ENCODE measurements at regions not wholly inside any gene's neighbourhood (a gene's known extent, or its start where the extent isn't known, plus 50 kb on each side); places are given as distances from the start of the nearest gene placed in this dataset.

DNA sequence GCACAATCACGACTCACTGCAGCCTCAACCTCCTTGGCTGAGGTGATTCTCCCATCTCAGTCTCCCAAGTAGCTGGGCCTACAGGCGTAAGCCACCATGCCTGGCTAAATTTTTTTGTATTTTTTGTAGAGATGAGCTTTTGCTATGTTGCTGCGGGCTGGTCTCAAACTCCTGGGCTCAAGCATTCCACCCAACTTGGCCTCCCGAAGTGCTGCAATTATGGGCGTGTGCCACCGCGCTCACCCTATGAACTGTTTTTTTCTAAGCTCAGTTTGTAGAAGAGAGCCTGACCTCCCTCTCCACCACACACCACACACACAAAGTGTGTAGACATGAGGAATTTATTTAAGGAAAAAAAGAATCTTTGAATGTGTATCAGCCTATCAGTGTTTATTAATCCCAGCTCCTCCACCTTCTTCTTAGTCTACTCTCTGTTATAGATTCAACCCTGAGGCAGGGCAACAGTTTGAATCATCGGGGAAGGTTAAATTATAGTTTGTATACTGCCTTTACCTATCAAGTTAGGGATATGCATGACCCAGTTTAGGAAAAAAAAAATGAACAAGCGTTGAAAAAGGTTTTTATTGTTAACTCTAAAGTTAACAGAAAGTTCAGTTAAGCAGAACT lies 74.1 kb downstream of the PLEKHG1 start:
- DNase-seq (ENCODE audit: extremely low spot score, unreplicated experiment) = no peak
- H3K9me3 Mint-ChIP-seq = no peaks in the 10 kb centered on the region
- peaks cover 11% of the 10 kb centered on the region for H3K36me3 Mint-ChIP-seq
- peaks cover 4% of the 10 kb centered on the region for H3K27me3 Mint-ChIP-seq
- peak overlapping the region; percentile 47 for H3K27ac Mint-ChIP-seq
- H3K4me1 Mint-ChIP-seq (ENCODE audit: unreplicated experiment) = peaks cover 36% of the 10 kb centered on the region
- peak overlapping the region; percentile 4 for H3K4me3 Mint-ChIP-seq
- TF ChIP-seq, protein P1, sequence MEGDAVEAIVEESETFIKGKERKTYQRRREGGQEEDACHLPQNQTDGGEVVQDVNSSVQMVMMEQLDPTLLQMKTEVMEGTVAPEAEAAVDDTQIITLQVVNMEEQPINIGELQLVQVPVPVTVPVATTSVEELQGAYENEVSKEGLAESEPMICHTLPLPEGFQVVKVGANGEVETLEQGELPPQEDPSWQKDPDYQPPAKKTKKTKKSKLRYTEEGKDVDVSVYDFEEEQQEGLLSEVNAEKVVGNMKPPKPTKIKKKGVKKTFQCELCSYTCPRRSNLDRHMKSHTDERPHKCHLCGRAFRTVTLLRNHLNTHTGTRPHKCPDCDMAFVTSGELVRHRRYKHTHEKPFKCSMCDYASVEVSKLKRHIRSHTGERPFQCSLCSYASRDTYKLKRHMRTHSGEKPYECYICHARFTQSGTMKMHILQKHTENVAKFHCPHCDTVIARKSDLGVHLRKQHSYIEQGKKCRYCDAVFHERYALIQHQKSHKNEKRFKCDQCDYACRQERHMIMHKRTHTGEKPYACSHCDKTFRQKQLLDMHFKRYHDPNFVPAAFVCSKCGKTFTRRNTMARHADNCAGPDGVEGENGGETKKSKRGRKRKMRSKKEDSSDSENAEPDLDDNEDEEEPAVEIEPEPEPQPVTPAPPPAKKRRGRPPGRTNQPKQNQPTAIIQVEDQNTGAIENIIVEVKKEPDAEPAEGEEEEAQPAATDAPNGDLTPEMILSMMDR (conservative IDR thresholded peaks at IDR 0.05) = no peak

DNA sequence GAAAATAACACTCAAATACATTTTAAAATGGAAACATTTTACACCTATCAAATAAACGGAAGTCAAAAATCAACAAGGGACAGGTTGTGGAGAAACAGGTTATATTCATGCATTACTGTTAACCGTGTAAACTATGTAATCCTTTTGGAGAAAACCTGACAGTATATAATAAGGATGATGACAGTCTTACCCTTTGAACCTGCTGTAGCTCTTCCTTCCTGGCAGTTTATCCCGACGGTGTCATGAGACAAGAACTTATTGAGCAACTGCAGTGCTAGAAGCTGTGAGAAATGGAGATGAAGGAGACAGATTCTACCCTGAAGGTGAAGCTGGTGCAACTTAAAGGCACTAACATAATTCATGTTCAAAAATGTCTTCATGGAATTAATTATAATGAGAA lies 76.7 kb downstream of the PLEKHG1 start:
- H3K27ac Mint-ChIP-seq = peak overlapping the region; percentile 19
- H3K9me3 Mint-ChIP-seq = no peaks in the 10 kb centered on the region
- peak overlapping the region; percentile 13 for H3K4me3 Mint-ChIP-seq
- no peak for DNase-seq (ENCODE audit: extremely low spot score, unreplicated experiment)
- TF ChIP-seq, protein P1 (conservative IDR thresholded peaks at IDR 0.05) = no peak
- peaks cover 16% of the 10 kb centered on the region for H3K27me3 Mint-ChIP-seq
- peaks cover 47% of the 10 kb centered on the region for H3K4me1 Mint-ChIP-seq (ENCODE audit: unreplicated experiment)
- peaks cover 17% of the 10 kb centered on the region for H3K36me3 Mint-ChIP-seq

DNA sequence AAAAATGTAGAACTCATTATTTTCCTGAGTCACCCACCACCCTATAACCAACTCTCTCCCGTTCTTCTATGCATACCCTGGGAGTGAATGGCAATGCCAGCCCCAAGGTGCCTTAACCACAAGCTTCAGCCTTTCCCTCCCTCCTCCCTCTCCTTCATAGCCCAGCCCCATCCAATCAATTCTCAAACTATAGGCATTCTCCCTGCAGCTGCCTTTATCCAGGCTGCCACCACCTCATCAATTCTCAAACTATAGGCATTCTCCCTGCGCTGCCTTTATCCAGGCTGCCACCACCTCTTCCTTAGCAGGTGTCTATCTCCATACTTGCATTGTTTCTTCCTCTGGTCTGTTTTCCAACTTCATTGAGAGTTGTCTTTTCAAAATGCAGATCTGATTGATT lies 77.1 kb downstream of the PLEKHG1 start:
- peaks cover 20% of the 10 kb centered on the region for H3K36me3 Mint-ChIP-seq
- no peaks in the 10 kb centered on the region for H3K9me3 Mint-ChIP-seq
- H3K4me3 Mint-ChIP-seq = no peak overlapping the region
- peak overlapping the region; percentile 18 for H3K27ac Mint-ChIP-seq
- TF ChIP-seq, protein P1 (conservative IDR thresholded peaks at IDR 0.05) = no peak
- DNase-seq (ENCODE audit: extremely low spot score, unreplicated experiment) = no peak
- peaks cover 16% of the 10 kb centered on the region for H3K27me3 Mint-ChIP-seq
- H3K4me1 Mint-ChIP-seq (ENCODE audit: unreplicated experiment) = peaks cover 50% of the 10 kb centered on the region

DNA sequence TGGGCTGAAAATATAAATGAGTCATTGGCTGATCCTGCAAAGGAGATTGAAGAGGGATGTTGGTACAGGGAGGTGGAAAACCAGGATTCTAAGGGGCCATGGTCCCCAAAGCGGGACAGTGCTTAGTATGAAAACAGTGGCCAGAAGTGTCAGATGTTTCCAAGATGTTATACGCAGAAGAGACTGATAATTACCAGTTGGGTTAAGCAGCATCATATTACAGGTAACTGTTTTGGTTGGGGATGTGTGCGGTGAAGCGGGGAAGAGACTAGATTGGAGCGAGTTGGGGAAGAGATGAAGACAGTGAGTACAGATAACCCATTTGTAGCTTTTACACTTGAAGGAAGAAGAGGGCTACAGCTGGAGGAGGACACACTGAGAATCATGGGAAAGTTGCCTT lies 80.8 kb downstream of the PLEKHG1 start:
- Mint-ChIP-seq H3K4me3 (no peak overlapping the region), H3K4me1 (ENCODE audit: unreplicated experiment) (peaks cover 37% of the 10 kb centered on the region), H3K36me3 (peaks cover 27% of the 10 kb centered on the region), H3K27me3 (peaks cover 12% of the 10 kb centered on the region), H3K27ac (no peak overlapping the region), H3K9me3 (no peaks in the 10 kb centered on the region)
- TF ChIP-seq, protein P1 (conservative IDR thresholded peaks at IDR 0.05) = no peak
- no peak for DNase-seq (ENCODE audit: extremely low spot score, unreplicated experiment)

DNA sequence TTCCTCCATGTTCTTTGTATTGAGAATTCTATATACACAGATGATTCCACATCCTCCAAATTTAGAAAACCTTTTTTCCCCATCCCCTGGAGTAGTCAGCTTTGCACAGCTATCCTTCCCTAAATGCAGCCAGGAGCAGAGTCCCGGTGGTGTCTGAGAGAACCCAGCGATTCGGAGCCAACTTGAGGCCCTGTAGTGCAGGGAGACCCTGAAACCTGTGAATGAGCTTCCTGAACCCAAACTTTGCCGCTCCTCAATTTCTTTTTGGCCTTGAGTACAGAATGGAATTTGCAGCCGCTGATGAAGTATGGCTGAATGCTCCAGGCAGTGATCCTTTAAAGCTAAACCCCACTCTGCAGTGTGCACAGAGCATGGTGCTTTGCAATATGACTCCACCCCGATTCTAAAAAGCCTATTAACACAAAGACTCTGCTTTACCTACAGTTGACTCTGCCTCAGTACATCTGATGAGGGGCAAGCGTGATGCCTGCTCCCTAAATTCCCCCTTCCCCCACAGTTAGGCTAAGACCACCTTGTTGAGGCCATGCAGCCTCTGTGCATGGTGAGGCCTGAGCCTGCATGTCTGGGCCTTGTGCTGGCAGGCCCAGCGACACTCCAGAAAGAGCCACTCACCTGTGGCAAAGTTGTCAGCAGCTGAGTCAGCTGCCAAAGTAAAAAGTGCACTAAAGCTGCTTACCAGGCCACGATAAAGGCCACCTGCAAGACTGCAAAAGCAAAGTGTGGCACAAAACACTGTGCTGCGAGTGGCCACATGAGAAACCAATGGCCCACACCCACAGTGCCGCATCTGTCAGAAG lies 82.1 kb downstream of the PLEKHG1 start:
- TF ChIP-seq, protein P1 (conservative IDR thresholded peaks at IDR 0.05) = no peak
- no peaks in the 10 kb centered on the region for H3K9me3 Mint-ChIP-seq
- peak overlapping the region; percentile 39 for H3K27ac Mint-ChIP-seq
- peaks cover 12% of the 10 kb centered on the region for H3K27me3 Mint-ChIP-seq
- DNase-seq (ENCODE audit: extremely low spot score, unreplicated experiment) = no peak
- H3K36me3 Mint-ChIP-seq = peaks cover 27% of the 10 kb centered on the region
- peaks cover 35% of the 10 kb centered on the region for H3K4me1 Mint-ChIP-seq (ENCODE audit: unreplicated experiment)
- H3K4me3 Mint-ChIP-seq = peak overlapping the region; percentile 21
